Hepatocyte (in vitro differentiated cells): ENCODE measurements at regions not wholly inside any gene's neighbourhood (a gene's known extent, or its start where the extent isn't known, plus 50 kb on each side); places are given as distances from the start of the nearest gene placed in this dataset.
"Not testable (repeated sequence)": the region's sequence is repeated elsewhere in the genome, so short reads cannot be mapped to it uniquely, and the experiment has no call there.

ENCODE experiments used
- DNase-seq: peaks from one replicate; pipeline ENCODE4 v3.0.0-alpha.2; 2016; ENCODE audit warnings: low spot score
- H2AFZ ChIP-seq: fragments of 200-600 bp; sonication (generic); 2 replicates; pipeline ENCODE4 v1.6.0; 2016; ENCODE audit warnings: antibody characterized with exemption, mild to moderate bottlenecking
- H3K27ac ChIP-seq: fragments of 200-600 bp; sonication (generic); 2 replicates; pipeline ENCODE4 v1.5.1; 2016; ENCODE audit warnings: mild to moderate bottlenecking
- H3K27me3 ChIP-seq: fragments of 200-600 bp; sonication (generic); 2 replicates; pipeline ENCODE4 v1.6.1; 2016
- H3K36me3 ChIP-seq: fragments of 200-600 bp; sonication (generic); replicated peaks from 2 replicates; pipeline ENCODE4 v1.5.1; 2016; ENCODE audit warnings: low read depth; ENCODE audit not compliant: insufficient read depth
- H3K4me1 ChIP-seq: fragments of 200-600 bp; sonication (generic); 2 replicates; pipeline ENCODE4 v1.5.1; 2016; ENCODE audit warnings: mild to moderate bottlenecking, moderate library complexity; ENCODE audit not compliant: insufficient read depth
- H3K4me2 ChIP-seq: fragments of 200-600 bp; sonication (generic); 2 replicates; pipeline ENCODE4 v1.6.0; 2016
- H3K4me3 ChIP-seq: fragments of 200-600 bp; sonication (generic); 2 replicates; pipeline ENCODE4 v1.5.1; 2016; ENCODE audit warnings: mild to moderate bottlenecking
- H3K79me2 ChIP-seq: fragments of 200-600 bp; sonication (generic); 2 replicates; pipeline ENCODE4 v1.6.0; 2017; ENCODE audit warnings: mild to moderate bottlenecking
- H3K9me2 ChIP-seq: fragments of 200-600 bp; sonication (generic); replicated peaks from 2 replicates; pipeline ENCODE4 v1.6.0; 2017; ENCODE audit warnings: mild to moderate bottlenecking; ENCODE audit not compliant: insufficient read depth
- H3K9me3 ChIP-seq: fragments of 200-600 bp; sonication (generic); 2 replicates; pipeline ENCODE4 v1.5.1; 2016; ENCODE audit warnings: low read depth, mild to moderate bottlenecking
- H4K20me1 ChIP-seq: fragments of 200-600 bp; sonication (generic); 2 replicates; pipeline ENCODE4 v1.6.0; 2016; ENCODE audit warnings: mild to moderate bottlenecking; ENCODE audit not compliant: insufficient read depth, poor library complexity, severe bottlenecking
- EZH2 ChIP-seq: fragments of 200-600 bp; sonication (generic); IDR thresholded peaks from 2 replicates; pipeline ENCODE4 v1.6.1; 2016; ENCODE audit warnings: antibody characterized with exemption, mild to moderate bottlenecking, borderline replicate concordance
- EZH2phosphoT487 ChIP-seq: fragments of 200-600 bp; sonication (generic); IDR thresholded peaks from one replicate; pipeline ENCODE4 v1.6.1; 2018; ENCODE audit warnings: antibody characterized with exemption, mild to moderate bottlenecking, low read depth, moderate library complexity; ENCODE audit not compliant: unreplicated experiment, severe bottlenecking
- WGBS: methylation state at CpG from one replicate; pipeline ENCODE4 v1.1.6; 2016; ENCODE audit warnings: low lambda C conversion rate; ENCODE audit errors: missing lambda C conversion rate; 5-methylcytosine and 5-hydroxymethylcytosine counted together
- TF ChIP-seq, protein P1 (sequence below): fragments of 200-600 bp; sonication (generic); IDR thresholded peaks from 2 replicates; pipeline ENCODE4 v1.5.1; 2016; ENCODE audit warnings: antibody characterized with exemption, mild to moderate bottlenecking; ENCODE audit not compliant: poor library complexity

DNA sequence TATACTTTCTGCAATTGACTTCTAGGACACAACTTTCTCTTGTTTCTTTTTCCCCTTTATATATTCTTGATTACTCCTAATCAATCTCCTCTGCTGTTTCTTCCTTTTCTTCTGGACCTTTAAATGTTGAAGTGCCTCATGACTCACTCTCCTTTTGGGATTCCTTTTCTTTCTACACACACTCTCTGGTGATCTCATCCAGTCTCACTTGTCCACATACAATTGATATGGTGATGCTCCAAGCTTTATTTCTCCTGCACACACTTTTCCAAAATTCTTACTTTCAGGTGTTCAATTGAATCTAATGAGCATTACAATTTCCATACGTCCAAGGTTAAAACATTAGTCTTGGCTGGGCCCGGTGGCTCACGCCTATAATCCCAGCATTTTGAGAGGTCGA lies 794.8 kb upstream of the EPHA5 start:
- Histone ChIP-seq H3K4me3 (no peak overlapping the region), H3K4me2 (no peak overlapping the region), H3K36me3 (no peaks in the 10 kb centered on the region), H3K27ac (no peak overlapping the region), H3K9me3 (no peaks in the 10 kb centered on the region), H2AFZ (no peak overlapping the region), H3K4me1 (no peaks in the 10 kb centered on the region), H3K27me3 (no peaks in the 10 kb centered on the region), H3K79me2 (no peaks in the 10 kb centered on the region), H4K20me1 (no peaks in the 10 kb centered on the region), H3K9me2 (no peaks in the 10 kb centered on the region)
- 90% methylated on average over 4 of the region's 4 CpGs for WGBS
- DNase-seq: no peak
- TF ChIP-seq EZH2phosphoT487 (no peak), EZH2 (no peak)
- TF ChIP-seq, protein P1, sequence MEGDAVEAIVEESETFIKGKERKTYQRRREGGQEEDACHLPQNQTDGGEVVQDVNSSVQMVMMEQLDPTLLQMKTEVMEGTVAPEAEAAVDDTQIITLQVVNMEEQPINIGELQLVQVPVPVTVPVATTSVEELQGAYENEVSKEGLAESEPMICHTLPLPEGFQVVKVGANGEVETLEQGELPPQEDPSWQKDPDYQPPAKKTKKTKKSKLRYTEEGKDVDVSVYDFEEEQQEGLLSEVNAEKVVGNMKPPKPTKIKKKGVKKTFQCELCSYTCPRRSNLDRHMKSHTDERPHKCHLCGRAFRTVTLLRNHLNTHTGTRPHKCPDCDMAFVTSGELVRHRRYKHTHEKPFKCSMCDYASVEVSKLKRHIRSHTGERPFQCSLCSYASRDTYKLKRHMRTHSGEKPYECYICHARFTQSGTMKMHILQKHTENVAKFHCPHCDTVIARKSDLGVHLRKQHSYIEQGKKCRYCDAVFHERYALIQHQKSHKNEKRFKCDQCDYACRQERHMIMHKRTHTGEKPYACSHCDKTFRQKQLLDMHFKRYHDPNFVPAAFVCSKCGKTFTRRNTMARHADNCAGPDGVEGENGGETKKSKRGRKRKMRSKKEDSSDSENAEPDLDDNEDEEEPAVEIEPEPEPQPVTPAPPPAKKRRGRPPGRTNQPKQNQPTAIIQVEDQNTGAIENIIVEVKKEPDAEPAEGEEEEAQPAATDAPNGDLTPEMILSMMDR: no peak

DNA sequence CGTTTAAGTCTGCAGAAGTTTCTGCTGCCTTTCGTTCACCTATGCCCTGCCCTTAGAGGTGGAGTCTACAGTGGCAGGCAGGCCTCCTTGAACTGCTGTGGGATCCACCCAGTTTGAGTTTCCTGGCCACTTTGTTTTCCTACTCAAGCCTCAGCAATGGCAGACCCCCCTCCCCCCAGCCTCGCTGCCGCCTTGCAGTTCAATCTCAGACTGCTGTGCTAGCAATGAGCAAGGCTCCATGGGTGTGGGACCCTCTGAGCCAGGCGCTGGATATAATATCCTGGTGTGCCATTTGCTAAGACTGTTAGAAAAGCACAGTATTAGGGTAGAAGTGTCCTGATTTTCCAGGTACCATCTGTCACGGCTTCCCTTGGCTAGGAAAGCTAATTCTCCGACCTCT lies 792.6 kb upstream of the EPHA5 start:
- H3K9me3 ChIP-seq, H3K9me2 ChIP-seq, H3K79me2 ChIP-seq, H3K4me1 ChIP-seq, DNase-seq, H3K4me3 ChIP-seq, H3K27me3 ChIP-seq, H3K36me3 ChIP-seq, H4K20me1 ChIP-seq, H3K27ac ChIP-seq, H3K4me2 ChIP-seq, H2AFZ ChIP-seq: not testable (repeated sequence)
- WGBS: 78% methylated on average over 7 of the region's 7 CpGs

DNA sequence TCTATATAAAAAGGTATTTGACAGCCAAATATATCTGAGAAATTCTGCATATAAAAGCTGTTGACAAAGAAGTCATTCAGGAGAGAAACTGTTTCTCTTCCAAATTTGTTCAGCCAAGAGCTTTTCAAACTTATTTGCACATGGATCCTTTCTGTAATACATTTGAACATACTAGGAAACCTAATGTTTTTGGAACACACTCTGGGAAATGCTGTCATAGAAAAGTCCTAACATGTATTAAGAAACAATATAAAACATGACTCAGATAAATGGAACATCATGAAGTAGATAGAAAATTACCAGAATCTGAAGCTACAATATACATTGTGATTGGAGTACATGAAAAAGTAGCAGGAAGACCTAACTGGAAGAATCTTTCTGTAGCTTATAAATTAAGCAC lies 781.5 kb upstream of the EPHA5 start:
- no peak for DNase-seq
- Histone ChIP-seq H3K4me1 (no peaks in the 10 kb centered on the region), H2AFZ (no peak overlapping the region), H3K9me2 (no peaks in the 10 kb centered on the region), H3K4me2 (no peak overlapping the region), H3K9me3 (no peaks in the 10 kb centered on the region), H3K36me3 (no peaks in the 10 kb centered on the region), H3K27me3 (no peaks in the 10 kb centered on the region), H3K27ac (no peak overlapping the region), H4K20me1 (no peaks in the 10 kb centered on the region), H3K79me2 (no peaks in the 10 kb centered on the region), H3K4me3 (no peak overlapping the region)
- TF ChIP-seq EZH2phosphoT487: no peak
- TF ChIP-seq EZH2: no peak
- TF ChIP-seq, protein P1: no peak

DNA sequence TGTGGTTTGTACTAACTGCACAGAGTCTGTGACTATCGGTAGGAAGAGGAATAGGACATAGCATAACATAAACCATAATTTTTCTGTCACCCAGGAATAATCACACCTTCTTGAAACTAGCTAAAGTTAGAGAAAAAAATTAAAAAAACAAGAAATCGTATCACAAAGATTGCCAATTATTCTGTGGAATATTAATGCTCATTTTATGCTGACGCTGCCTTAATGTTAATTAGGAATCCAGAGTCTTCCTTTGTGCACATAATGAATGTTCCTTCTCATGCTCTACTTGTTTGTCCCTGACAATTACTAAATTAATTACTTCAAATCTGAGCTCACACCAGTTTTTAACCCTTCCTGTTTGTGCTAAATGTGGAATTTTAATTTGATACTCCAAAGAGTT lies 772.7 kb upstream of the EPHA5 start:
- TF ChIP-seq EZH2phosphoT487: no peak
- TF ChIP-seq, protein P1: no peak
- TF ChIP-seq EZH2: no peak
- Histone ChIP-seq H3K27me3 (no peaks in the 10 kb centered on the region), H3K9me2 (no peaks in the 10 kb centered on the region)

More for the DNA sequence above, 772.7 kb upstream of the EPHA5 start:
- 95% methylated on average over 3 of the region's 3 CpGs for WGBS
- Histone ChIP-seq H3K9me3 (no peaks in the 10 kb centered on the region), H4K20me1 (no peaks in the 10 kb centered on the region), H3K4me2 (no peak overlapping the region), H2AFZ (no peak overlapping the region), H3K79me2 (no peaks in the 10 kb centered on the region), H3K27ac (no peak overlapping the region), H3K4me1 (no peaks in the 10 kb centered on the region), H3K4me3 (no peak overlapping the region), H3K36me3 (no peaks in the 10 kb centered on the region)
- DNase-seq: no peak
